Small intestine (tissue), 7 donors: ENCODE measurements at regions not wholly inside any gene's neighbourhood (a gene's known extent, or its start where the extent isn't known, plus 50 kb on each side); places are given as distances from the start of the nearest gene placed in this dataset.

ENCODE experiments used
- DNase-seq, 2 donors: peaks; one replicate each; pipeline versions ENCODE4 v3.0.0 to v3.0.0-alpha.2; 2013
- FAIRE-seq: peaks from 2 replicates; lab custom pipeline; 2012; peaks lifted over from hg19 to GRCh38; lab: Jason Lieb, UNC
- H3K27ac ChIP-seq, 3 donors: one replicate each; pipeline ENCODE4 v1.5.1; 2013; ENCODE audit warnings: low read length in 2 of 3, mild to moderate bottlenecking in 2 of 3, control low read depth in 1 of 3, inconsistent platforms in 1 of 3, low read depth in 1 of 3, moderate library complexity in 1 of 3
- H3K27me3 ChIP-seq, 3 donors: one replicate each; pipeline ENCODE4 v1.6.1; 2013; ENCODE audit warnings: low read length in 3 of 3, inconsistent platforms in 1 of 3; ENCODE audit not compliant: control insufficient read depth in 3 of 3, insufficient read depth in 3 of 3
- H3K36me3 ChIP-seq, 3 donors: one replicate each; pipeline ENCODE4 v1.6.1; 2013; ENCODE audit warnings: low read length in 3 of 3, inconsistent platforms in 1 of 3, low read depth in 1 of 3, mild to moderate bottlenecking in 1 of 3, moderate library complexity in 1 of 3; ENCODE audit not compliant: control insufficient read depth in 3 of 3, insufficient read depth in 2 of 3
- H3K4me1 ChIP-seq, 3 donors: one replicate each; pipeline ENCODE4 v1.6.1; 2013; ENCODE audit warnings: low read length in 2 of 3, inconsistent platforms in 1 of 3, low read depth in 1 of 3, mild to moderate bottlenecking in 1 of 3, moderate library complexity in 1 of 3; ENCODE audit not compliant: control insufficient read depth in 3 of 3, insufficient read depth in 2 of 3
- H3K4me3 ChIP-seq, 3 donors: one replicate each; pipeline ENCODE4 v1.5.1; 2013; ENCODE audit warnings: low read length in 3 of 3, control low read depth in 1 of 3, inconsistent platforms in 1 of 3, low read depth in 1 of 3, mild to moderate bottlenecking in 1 of 3, moderate library complexity in 1 of 3
- H3K9me3 ChIP-seq, 2 donors: one replicate each; pipeline ENCODE4 v1.6.1; 2013; ENCODE audit warnings: low read depth in 1 of 2, low read length in 1 of 2; ENCODE audit not compliant: control insufficient read depth in 2 of 2, insufficient read depth in 1 of 2
- WGBS, 3 donors: extraction: QIAGEN DNeasy Blood & Tissue Kit; methylation state at CpG; one replicate each; pipeline ENCODE4 v1.1.7; 2013; 5-methylcytosine and 5-hydroxymethylcytosine counted together
- donor health status: healthy with polysubstance abuse.
- donor health status: control.
- donor health status: control.
- donor health status: Bipolar disorder and iron deficiency.
- donor health status: healthy.

- Histone ChIP-seq H3K9me3 (peaks cover 0 to 3% of the 10 kb centered on the region in 2 donors), H3K36me3 (no peaks in the 10 kb centered on the region), H3K4me3 (no peak overlapping the region), H3K4me1 (no peaks in the 10 kb centered on the region), H3K27me3 (no peaks in the 10 kb centered on the region), H3K27ac (no peak overlapping the region)
- DNase-seq = no peak
- FAIRE-seq = no peak
- WGBS, 3 donors = 17 to 56% (median 25%) methylated on average over 1 of the region's 1 CpG
These were observed 75.8 kb upstream of the CDH12 start for GRCh38 chr5:22928821-22929482.

- Histone ChIP-seq H3K36me3 (no peaks in the 10 kb centered on the region), H3K4me1 (no peaks in the 10 kb centered on the region), H3K27ac (no peak overlapping the region), H3K27me3 (no peaks in the 10 kb centered on the region), H3K4me3 (no peak overlapping the region), H3K9me3 (no peaks in the 10 kb centered on the region)
- DNase-seq = no peak
- 0 to 27% (median 11%) methylated on average over 1 of the region's 1 CpG for WGBS, 3 donors
- no peak for FAIRE-seq
These were observed 73.4 kb upstream of the CDH12 start for GRCh38 chr5:22926574-22926973.

- no peaks in the 10 kb centered on the region for H3K4me1 ChIP-seq
- H3K27me3 ChIP-seq = no peaks in the 10 kb centered on the region
- no peak overlapping the region for H3K27ac ChIP-seq
- H3K36me3 ChIP-seq = no peaks in the 10 kb centered on the region
- no peak overlapping the region for H3K4me3 ChIP-seq
- no peak for FAIRE-seq
- no peak for DNase-seq
- H3K9me3 ChIP-seq = no peaks in the 10 kb centered on the region
- WGBS, 3 donors = 62 to 77% (median 72%) methylated on average over 4 of the region's 4 CpGs
These were observed 65.4 kb upstream of the CDH12 start for GRCh38 chr5:22918511-22918910.

GRCh38 chr5:22916393-22916792 lies 63.2 kb upstream of the CDH12 start:
- Histone ChIP-seq H3K27me3 (no peaks in the 10 kb centered on the region), H3K9me3 (no peaks in the 10 kb centered on the region), H3K36me3 (no peaks in the 10 kb centered on the region), H3K4me1 (no peaks in the 10 kb centered on the region), H3K4me3 (no peak overlapping the region), H3K27ac (no peak overlapping the region)
- FAIRE-seq (no peak), DNase-seq (no peak)
- 60 to 80% (median 77%) methylated on average over 1 of the region's 1 CpG for WGBS, 3 donors

GRCh38 chr5:22911019-22911418 lies 57.9 kb upstream of the CDH12 start:
- no peaks in the 10 kb centered on the region for H3K4me1 ChIP-seq
- H3K9me3 ChIP-seq = no peaks in the 10 kb centered on the region
- H3K27me3 ChIP-seq = no peaks in the 10 kb centered on the region
- FAIRE-seq (no peak), DNase-seq (no peak)
- H3K27ac ChIP-seq = no peak overlapping the region
- H3K4me3 ChIP-seq = no peak overlapping the region
- H3K36me3 ChIP-seq = no peaks in the 10 kb centered on the region

GRCh38 chr5:22910523-22910922 lies 57.4 kb upstream of the CDH12 start:
- Histone ChIP-seq H3K27ac (no peak overlapping the region), H3K4me1 (no peaks in the 10 kb centered on the region), H3K27me3 (no peaks in the 10 kb centered on the region), H3K9me3 (no peaks in the 10 kb centered on the region), H3K4me3 (no peak overlapping the region), H3K36me3 (no peaks in the 10 kb centered on the region)
- FAIRE-seq (no peak), DNase-seq (no peak)
- WGBS, 3 donors = 64 to 90% (median 85%) methylated on average over 1 of the region's 1 CpG

GRCh38 chr5:22908586-22908985 lies 55.4 kb upstream of the CDH12 start:
- no peak for FAIRE-seq
- Histone ChIP-seq H3K9me3 (no peaks in the 10 kb centered on the region), H3K4me1 (no peaks in the 10 kb centered on the region), H3K27ac (no peak overlapping the region), H3K36me3 (no peaks in the 10 kb centered on the region), H3K27me3 (no peaks in the 10 kb centered on the region), H3K4me3 (no peak overlapping the region)
- DNase-seq = no peak

GRCh38 chr5:22908129-22908528 lies 55.0 kb upstream of the CDH12 start:
- DNase-seq (no peak), FAIRE-seq (no peak)
- no peaks in the 10 kb centered on the region for H3K9me3 ChIP-seq
- H3K36me3 ChIP-seq = no peaks in the 10 kb centered on the region
- H3K4me3 ChIP-seq = no peak overlapping the region
- no peaks in the 10 kb centered on the region for H3K4me1 ChIP-seq
- WGBS, 3 donors = 66 to 86% (median 80%) methylated on average over 1 of the region's 1 CpG
- no peaks in the 10 kb centered on the region for H3K27me3 ChIP-seq
- H3K27ac ChIP-seq = no peak overlapping the region
